Loucy (cell line): ENCODE measurements at regions not wholly inside any gene's neighbourhood (a gene's known extent, or its start where the extent isn't known, plus 50 kb on each side); places are given as distances from the start of the nearest gene placed in this dataset.

ENCODE experiments used
- EZH2phosphoT487 ChIP-seq: fragments of 200-600 bp; IDR thresholded peaks from 2 replicates; pipeline ENCODE4 v1.6.1; 2018; ENCODE audit warnings: antibody characterized with exemption, mild to moderate bottlenecking, moderate library complexity, borderline replicate concordance
- TF ChIP-seq, protein P1 (sequence below): fragments of 200-600 bp; sonication (generic); conservative IDR thresholded peaks from 2 replicates; pipeline ENCODE4 v1.5.1; 2014; ENCODE audit warnings: mild to moderate bottlenecking, antibody characterized with exemption, low read length

DNA sequence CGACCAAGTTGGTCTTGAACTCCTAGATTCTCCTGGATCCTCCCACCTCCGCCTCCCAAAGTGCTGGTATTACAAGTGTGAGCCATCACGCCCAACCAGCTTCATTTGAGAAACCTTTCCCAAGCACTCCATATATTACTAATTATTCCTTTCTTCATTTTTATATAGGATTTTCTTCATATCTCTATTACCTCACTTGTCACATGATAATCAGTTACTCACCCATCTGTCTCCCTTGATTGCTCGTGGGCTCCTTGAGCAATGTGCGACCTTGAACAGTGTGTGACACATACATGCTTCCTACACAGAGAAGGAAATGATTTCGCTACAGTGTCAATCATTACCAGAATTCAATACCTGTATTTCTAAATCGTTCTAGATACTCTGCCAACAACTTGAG lies 110.7 kb upstream of the C2CD4B start:
- TF ChIP-seq, protein P1, sequence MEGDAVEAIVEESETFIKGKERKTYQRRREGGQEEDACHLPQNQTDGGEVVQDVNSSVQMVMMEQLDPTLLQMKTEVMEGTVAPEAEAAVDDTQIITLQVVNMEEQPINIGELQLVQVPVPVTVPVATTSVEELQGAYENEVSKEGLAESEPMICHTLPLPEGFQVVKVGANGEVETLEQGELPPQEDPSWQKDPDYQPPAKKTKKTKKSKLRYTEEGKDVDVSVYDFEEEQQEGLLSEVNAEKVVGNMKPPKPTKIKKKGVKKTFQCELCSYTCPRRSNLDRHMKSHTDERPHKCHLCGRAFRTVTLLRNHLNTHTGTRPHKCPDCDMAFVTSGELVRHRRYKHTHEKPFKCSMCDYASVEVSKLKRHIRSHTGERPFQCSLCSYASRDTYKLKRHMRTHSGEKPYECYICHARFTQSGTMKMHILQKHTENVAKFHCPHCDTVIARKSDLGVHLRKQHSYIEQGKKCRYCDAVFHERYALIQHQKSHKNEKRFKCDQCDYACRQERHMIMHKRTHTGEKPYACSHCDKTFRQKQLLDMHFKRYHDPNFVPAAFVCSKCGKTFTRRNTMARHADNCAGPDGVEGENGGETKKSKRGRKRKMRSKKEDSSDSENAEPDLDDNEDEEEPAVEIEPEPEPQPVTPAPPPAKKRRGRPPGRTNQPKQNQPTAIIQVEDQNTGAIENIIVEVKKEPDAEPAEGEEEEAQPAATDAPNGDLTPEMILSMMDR: no peak
- no peak for TF ChIP-seq EZH2phosphoT487
